GM18909 (cell line): ENCODE measurements at regions not wholly inside any gene's neighbourhood (a gene's known extent, or its start where the extent isn't known, plus 50 kb on each side); places are given as distances from the start of the nearest gene placed in this dataset.
"Not testable (repeated sequence)": the region's sequence is repeated elsewhere in the genome, so short reads cannot be mapped to it uniquely, and the experiment has no call there.

Experiments
- ATAC-seq: cut with Tn5 transposase; IDR thresholded peaks from one replicate; pipeline ENCODE4 v1.9.1; 2021; ENCODE audit warnings: mild to moderate bottlenecking; ENCODE audit not compliant: unreplicated experiment, poor library complexity

- no peak for ATAC-seq
Measured at GRCh38 chr12:77238335-77238734, 173.0 kb upstream of the E2F7 start.

GRCh38 chr12:77237896-77238295 is 172.5 kb upstream of the E2F7 start:
- ATAC-seq, result no peak

DNA sequence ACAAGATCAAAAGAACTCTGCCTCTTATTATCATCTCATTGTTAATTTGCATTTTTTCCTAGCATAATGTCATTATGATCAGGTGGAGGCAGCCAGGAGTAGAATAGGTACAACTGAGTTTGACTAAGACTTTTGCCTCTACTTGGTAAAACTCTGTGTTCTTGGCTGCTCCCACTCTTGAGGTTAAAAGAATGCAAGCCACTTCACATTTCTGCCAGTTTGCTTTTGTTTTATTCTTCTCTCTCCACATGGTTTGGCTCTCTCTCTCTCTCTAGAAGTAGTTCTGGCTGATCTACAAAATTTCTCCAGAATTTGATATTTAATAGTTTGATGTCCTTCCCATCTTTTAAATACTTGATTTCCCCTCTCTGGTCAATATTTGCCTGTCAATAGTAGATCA is 170.7 kb upstream of the E2F7 start:
- ATAC-seq, result no peak

- ATAC-seq, result no peak
Measured at GRCh38 chr12:77232045-77232444, 166.7 kb upstream of the E2F7 start.

GRCh38 chr12:77231501-77231918 is 166.1 kb upstream of the E2F7 start:
- no peak for ATAC-seq

GRCh38 chr12:77229640-77230442 is 164.5 kb upstream of the E2F7 start:
- ATAC-seq, result no peak

GRCh38 chr12:77228376-77228775 is 163.0 kb upstream of the E2F7 start:
- ATAC-seq, result no peak

GRCh38 chr12:77226368-77226767 is 161.0 kb upstream of the E2F7 start:
- no peak for ATAC-seq

DNA sequence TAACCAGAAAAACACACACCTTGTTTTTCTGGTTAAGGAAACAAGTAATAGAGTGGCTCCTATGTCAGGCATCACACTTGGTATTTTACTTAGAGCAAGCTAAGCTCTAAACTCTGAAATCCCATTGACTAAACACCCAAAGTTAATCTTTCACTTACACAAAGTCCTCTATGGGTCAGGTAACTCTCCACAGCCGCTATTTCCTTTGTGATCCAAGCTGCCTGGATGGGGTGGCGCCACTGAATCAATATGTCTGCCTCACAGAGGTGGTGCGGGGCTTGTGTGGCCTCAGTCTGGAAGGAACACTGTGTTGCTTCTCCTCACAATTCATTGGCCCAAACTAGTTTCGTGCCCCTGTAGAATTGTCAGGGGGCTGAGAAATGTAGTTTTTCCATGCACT is 160.0 kb upstream of the E2F7 start:
- no peak for ATAC-seq

DNA sequence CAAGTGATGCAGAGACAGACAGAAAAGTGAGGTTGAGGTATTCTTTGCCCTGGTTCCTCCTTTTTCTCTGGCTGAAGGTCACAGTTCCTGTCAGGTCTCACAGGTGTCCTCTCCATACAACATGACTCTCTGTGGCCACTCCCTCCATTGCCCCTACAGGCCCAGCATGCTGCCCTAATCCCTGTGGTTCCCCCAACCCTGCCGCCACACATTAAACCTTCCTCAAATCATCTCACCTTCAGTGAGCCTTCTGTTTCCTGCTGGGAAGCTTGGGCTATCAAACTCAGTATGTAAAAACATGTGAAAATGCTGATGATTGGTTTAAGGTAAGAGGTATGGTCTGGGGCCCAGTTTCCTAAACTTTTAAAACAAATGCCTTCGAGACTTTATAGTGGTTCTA is 159.0 kb upstream of the E2F7 start:
- no peak for ATAC-seq

DNA sequence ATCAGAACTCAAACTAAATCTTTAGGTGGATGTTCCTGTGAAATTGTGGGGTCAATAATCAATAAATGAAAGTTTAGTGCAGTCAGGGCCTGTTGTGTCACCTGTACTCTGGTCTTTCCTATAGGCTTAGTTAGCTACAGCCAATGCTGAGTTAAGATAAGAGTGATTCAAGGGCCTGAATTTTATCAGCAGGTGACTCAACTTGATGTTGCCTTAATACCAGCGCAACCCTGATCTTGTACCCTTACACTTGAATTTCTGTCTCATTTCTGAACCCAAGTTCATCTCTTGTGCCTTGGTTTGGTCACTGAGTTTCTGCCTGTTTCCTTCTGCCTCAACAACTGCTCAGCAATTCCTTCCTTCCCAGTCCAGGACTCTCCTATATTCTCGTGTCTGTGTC is 157.0 kb upstream of the E2F7 start:
- ATAC-seq, result no peak

- no peak for ATAC-seq
Measured at GRCh38 chr12:77220586-77220985, 155.2 kb upstream of the E2F7 start.

- ATAC-seq, result no peak
Measured at GRCh38 chr12:77218278-77218677, 152.9 kb upstream of the E2F7 start.

DNA sequence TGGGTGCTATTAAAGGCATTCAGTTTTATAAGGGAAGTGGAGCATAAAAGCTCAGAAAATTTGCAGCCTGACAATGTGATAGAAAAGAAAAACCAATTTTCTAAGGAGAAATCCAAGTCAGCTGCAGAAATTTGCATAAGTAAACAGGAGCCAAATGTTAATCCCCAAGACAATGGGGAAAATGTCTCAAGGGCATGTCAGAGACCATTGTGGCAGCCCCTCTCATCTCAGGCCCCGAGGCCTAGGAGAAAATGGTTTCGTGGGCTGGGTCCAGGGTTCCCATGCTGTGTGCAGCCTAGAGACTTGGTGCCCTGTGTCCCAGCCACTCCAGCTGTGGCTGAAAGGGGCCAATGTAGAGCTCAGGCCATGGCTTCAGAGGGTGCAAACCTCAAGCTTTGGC is 150.8 kb upstream of the E2F7 start:
- not testable (repeated sequence) for ATAC-seq

DNA sequence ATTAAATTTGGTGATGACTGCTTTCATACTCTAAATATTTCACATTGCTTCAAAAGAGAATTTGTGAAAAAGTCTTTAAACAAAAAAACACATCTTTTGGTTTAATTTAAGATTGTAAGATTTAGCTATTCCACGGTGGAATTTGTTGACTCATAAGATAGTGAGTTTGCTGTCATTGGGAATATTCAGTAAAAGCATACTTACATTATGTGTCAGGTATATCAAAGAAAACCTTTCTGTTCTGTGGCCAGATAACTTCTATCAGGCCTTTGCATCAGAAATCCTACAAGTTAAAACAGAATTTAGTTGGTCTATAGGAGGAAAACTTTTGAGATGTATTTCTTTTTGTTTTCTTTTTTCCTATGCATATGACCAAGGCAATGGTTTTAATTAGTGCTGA is 148.8 kb upstream of the E2F7 start:
- no peak for ATAC-seq

- no peak for ATAC-seq
Measured at GRCh38 chr12:77213319-77213718, 147.9 kb upstream of the E2F7 start.

DNA sequence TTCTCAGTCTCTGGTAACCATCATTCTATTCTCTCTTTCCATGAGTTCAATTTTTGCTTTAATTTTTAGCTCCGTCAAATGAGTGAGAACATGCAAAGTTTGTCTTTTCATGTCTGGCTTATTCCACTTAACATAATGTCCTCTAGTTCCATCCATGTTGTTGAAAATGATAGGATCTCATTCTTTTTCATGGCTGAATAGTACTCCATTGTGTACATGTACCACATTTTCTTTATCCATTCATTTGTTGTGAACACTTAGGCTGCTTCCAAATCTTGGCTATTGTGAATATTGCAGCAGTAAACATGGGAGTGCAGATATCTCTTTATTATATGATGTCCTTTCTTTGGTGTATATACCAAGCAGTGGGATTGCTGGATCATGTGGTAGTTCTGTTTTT is 145.4 kb upstream of the E2F7 start:
- no peak for ATAC-seq

DNA sequence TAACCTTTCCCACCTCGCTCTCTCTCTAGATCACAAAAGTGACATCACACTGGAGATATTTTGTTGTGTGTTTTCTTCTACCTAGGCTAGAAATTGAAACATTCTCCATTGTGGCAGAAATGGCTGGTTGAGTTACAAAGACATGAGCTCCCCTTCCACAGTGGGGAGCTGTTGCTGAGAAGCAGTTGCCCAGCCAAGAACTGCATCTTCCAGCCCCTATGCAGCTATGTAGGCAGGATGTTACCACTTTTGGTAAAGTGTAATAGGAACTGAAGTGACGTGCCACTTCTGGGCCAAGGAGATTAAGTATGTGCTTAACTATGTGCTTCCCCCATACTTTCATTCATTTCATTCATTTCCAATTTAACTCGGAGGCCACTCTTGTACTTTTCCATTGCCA is 138.7 kb upstream of the E2F7 start:
- ATAC-seq, result no peak

DNA sequence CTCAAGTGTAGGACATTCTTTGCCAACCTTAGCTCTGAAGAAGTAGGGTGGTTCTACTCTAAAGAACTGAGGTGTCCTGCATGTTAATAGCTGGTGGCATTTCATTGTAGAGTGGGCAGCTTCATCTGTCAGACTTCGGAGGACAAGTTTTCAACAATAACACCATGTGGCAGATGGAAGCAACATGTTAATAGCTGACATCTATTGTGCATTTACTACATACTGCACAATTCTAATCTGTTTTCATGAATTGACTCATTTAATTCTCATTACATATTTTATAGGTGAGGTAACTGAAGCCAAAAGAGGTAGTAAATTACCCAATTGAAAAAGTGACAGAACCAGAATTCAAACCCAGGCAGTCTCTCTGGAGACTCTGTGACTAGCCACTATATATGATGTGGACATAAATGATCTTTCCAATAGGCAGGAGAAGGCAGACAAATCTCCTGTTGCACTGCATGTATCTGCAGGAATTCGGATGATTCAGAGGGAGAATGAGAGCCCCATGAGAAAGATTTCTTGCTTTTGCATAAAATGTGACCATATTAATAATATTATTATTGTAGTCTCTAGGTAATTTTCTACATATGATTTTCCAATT is 137.2 kb upstream of the E2F7 start:
- no peak for ATAC-seq

DNA sequence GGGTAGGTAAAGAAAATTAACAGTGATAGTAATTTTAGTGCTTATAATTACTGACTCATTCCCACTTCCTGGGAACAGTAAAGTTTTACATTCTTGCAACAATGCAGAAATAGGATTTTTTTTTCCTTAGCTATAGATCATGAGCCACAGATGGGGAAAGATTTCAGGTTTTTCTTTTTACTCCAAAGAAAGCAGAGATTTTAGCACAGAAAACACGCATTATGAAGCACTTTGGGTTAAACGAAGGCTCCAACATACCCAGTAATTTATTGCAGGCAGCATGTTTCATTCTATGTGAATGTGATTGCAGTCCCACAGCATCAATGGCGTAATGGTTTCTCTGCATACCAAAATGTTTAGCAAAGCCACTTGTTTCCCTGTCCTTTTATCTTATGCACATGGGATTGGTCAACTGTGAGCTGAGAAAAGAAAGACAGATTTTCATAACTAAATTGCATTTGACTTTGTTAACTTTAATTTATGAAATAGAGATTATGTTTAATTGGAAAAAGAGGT is 124.6 kb upstream of the E2F7 start:
- no peak for ATAC-seq

- no peak for ATAC-seq
Measured at GRCh38 chr12:77189458-77189857, 124.1 kb upstream of the E2F7 start.

GRCh38 chr12:77179515-77179914 is 114.1 kb upstream of the E2F7 start:
- ATAC-seq, result no peak
